Bone marrow (tissue), 2 donors: ENCODE measurements at regions not wholly inside any gene's neighbourhood (a gene's known extent, or its start where the extent isn't known, plus 50 kb on each side); places are given as distances from the start of the nearest gene placed in this dataset.
A peak's percentile ranks its signal among the peaks of the same experiment; 100 is the strongest.

Experiments
- DNase-seq, 2 donors: peaks; one replicate each; lab custom pipeline; 2025; lab: John Stamatoyannopoulos, UW

- no peak for DNase-seq
Observed at GRCh38 chr5:56549096-56549886, 266.1 kb upstream of the MAP3K1 start.

GRCh38 chr5:56545016-56545415, 270.3 kb upstream of the MAP3K1 start:
- DNase-seq = no peak

- no peak for DNase-seq
Observed at GRCh38 chr5:56543441-56544388, 271.6 kb upstream of the MAP3K1 start.

- DNase-seq = no peak
Observed at GRCh38 chr5:56540266-56540665, 275.1 kb upstream of the MAP3K1 start.

GRCh38 chr5:56538580-56538979, 276.8 kb upstream of the MAP3K1 start:
- no peak for DNase-seq

GRCh38 chr5:56535347-56535746, 280.0 kb upstream of the MAP3K1 start:
- no peak for DNase-seq

GRCh38 chr5:56534102-56534829, 281.1 kb upstream of the MAP3K1 start:
- DNase-seq = no peak

GRCh38 chr5:56532466-56532865, 282.9 kb upstream of the MAP3K1 start:
- no peak for DNase-seq

- DNase-seq = no peak
Observed at GRCh38 chr5:56530626-56531138, 284.7 kb upstream of the MAP3K1 start.

- DNase-seq = no peak
Observed at GRCh38 chr5:56529666-56530430, 285.5 kb upstream of the MAP3K1 start.

GRCh38 chr5:56527174-56527573, 288.2 kb upstream of the MAP3K1 start:
- DNase-seq = no peak

GRCh38 chr5:56525113-56525512, 290.2 kb upstream of the MAP3K1 start:
- DNase-seq = no peak

GRCh38 chr5:56523790-56524575, 290.9 kb upstream of the ANKRD55 start:
- DNase-seq = no peak

- no peak for DNase-seq
Observed at GRCh38 chr5:56522960-56523359, 289.8 kb upstream of the ANKRD55 start.

GRCh38 chr5:56522169-56522568, 289.0 kb upstream of the ANKRD55 start:
- no peak for DNase-seq

- no peak for DNase-seq
Observed at GRCh38 chr5:56520986-56521730, 288.0 kb upstream of the ANKRD55 start.

GRCh38 chr5:56518820-56519219, 285.7 kb upstream of the ANKRD55 start:
- DNase-seq = no peak

GRCh38 chr5:56517011-56517416, 283.9 kb upstream of the ANKRD55 start:
- peak in 1 of 2 donors; percentile 20 for DNase-seq

GRCh38 chr5:56516441-56516840, 283.3 kb upstream of the ANKRD55 start:
- DNase-seq = no peak

- no peak for DNase-seq
Observed at GRCh38 chr5:56516035-56516434, 282.9 kb upstream of the ANKRD55 start.
